ENCODE measurements at regions not wholly inside any gene's neighbourhood (a gene's known extent, or its start where the extent isn't known, plus 50 kb on each side); places are given as distances from the start of the nearest gene placed in this dataset.

DNA sequence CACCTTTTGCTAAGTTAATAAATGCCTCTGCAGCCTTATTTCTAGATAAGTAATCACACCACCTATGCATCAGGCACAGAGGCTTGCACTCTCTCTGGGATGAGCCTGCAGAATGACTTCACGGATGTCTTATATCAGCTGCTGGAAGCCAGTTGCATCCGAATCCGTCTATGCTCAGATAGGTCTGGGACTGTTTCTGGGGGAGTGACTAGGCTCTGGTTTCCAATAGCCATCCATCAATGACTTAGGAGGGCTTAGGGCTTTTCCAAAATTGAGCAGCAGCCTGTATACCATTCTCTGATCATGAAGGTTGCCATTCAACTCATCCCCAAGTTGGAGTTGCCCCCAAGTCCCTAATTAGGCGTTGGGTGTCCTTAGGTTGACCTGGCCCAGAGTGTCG is 113.3 kb upstream of the ERCC4 start:
- H3K27ac Mint-ChIP-seq, result no peak overlapping the region
- H3K27me3 Mint-ChIP-seq, result no peaks in the 10 kb centered on the region
- H3K4me3 Mint-ChIP-seq, result no peak overlapping the region
- no peaks in the 10 kb centered on the region for H3K4me1 Mint-ChIP-seq
- intact Hi-C loops (cut with micrococcal nuclease), result no loop called here
- H3K9me3 Mint-ChIP-seq, result no peaks in the 10 kb centered on the region
- no peak for DNase-seq
- H3K36me3 Mint-ChIP-seq (ENCODE audit: low read depth), result no peaks in the 10 kb centered on the region

DNA sequence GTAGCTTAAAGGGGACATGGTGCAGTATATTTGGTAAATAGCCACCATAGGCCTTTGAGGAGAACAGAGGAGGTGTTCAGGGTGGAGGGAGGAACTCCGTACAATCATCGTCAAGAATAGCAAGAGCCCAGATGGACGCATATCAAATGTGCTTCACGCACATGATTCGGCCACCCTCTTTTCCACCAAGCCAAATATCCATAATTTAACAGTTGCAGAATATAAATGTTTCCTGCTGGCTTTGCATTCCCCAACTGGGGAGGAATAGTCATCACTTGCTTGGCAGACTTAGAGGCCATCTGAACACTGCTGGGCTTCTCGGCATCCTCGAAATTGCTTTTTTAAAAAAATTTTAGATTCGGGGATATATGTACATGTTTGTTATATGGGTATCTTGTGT is 111.9 kb upstream of the ERCC4 start:
- intact Hi-C loops (cut with micrococcal nuclease), result no loop called here
- Mint-ChIP-seq H3K4me1 (no peaks in the 10 kb centered on the region), H3K27me3 (no peaks in the 10 kb centered on the region), H3K36me3 (ENCODE audit: low read depth) (no peaks in the 10 kb centered on the region), H3K9me3 (no peaks in the 10 kb centered on the region), H3K27ac (no peak overlapping the region), H3K4me3 (no peak overlapping the region)
- no peak for DNase-seq

DNA sequence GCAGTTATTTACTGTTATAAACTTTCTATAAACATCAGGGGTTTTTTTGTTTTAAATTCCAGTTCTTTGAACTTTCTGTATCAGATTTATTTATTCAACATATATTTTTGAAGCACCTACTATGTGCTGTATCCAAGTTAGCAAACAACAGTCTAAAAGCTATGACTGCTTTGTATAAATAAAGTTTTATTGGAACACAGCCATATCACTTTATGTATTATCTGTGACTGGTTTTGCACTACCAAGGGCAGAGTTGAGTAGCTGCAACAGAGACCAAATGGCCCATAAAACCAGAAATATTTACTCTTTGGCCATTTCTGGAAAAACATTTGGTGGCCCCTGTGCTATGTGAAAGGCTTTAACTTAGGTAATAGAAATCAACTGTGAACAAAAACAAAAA is 110.2 kb upstream of the ERCC4 start:
- Mint-ChIP-seq H3K27me3 (no peaks in the 10 kb centered on the region), H3K27ac (no peak overlapping the region), H3K4me1 (no peaks in the 10 kb centered on the region), H3K36me3 (ENCODE audit: low read depth) (no peaks in the 10 kb centered on the region), H3K9me3 (no peaks in the 10 kb centered on the region), H3K4me3 (no peak overlapping the region)
- no peak for DNase-seq
- intact Hi-C loops (cut with micrococcal nuclease), result no loop called here

DNA sequence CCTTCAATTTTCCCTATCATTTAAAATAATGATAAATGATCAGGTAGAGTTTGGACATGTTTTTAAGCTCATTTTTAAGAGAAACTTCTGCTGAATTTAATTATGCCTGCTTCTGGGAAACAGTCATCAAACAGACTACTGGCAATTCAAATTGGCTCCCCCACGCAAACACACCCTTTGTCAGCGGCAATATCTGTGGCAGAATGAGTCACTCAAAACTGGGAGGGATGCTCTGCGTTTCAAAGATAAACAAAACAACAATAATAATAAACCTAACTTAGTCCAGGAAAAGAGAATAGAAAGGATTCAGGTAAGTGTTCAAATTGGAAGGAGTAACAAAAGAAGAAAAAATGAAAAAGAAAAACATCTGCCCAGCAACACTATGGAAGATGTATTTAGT is 108.1 kb upstream of the ERCC4 start:
- no peaks in the 10 kb centered on the region for H3K27me3 Mint-ChIP-seq
- H3K27ac Mint-ChIP-seq, result no peak overlapping the region
- no peaks in the 10 kb centered on the region for H3K4me1 Mint-ChIP-seq
- no peak overlapping the region for H3K4me3 Mint-ChIP-seq
- H3K9me3 Mint-ChIP-seq, result peaks cover 2% of the 10 kb centered on the region
- no peaks in the 10 kb centered on the region for H3K36me3 Mint-ChIP-seq (ENCODE audit: low read depth)
- intact Hi-C loops (cut with micrococcal nuclease), result no loop called here
- DNase-seq, result no peak

DNA sequence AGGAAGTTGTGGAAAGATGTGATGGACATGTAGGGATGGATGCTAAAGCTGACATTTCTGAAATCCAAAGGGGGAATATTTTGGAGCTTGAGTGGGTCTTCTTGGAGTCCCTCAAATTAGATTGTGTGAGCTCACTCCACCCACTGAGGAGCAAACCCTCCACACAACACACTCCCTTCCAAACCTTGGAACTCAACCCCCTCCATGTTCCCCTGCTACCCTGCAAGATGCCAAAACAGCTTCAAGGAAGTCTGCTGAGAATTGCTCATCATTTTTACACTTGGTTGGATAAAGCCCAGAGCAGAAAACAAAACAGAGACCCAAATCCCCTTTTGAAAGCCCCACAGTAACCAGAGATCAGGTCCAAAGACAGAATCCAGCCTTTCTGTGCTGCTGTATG is 103.3 kb upstream of the ERCC4 start:
- H3K4me1 Mint-ChIP-seq, result no peaks in the 10 kb centered on the region
- H3K4me3 Mint-ChIP-seq, result no peak overlapping the region
- H3K36me3 Mint-ChIP-seq (ENCODE audit: low read depth), result no peaks in the 10 kb centered on the region
- DNase-seq, result no peak
- peaks cover 2% of the 10 kb centered on the region for H3K9me3 Mint-ChIP-seq
- H3K27ac Mint-ChIP-seq, result no peak overlapping the region
- intact Hi-C loops (cut with micrococcal nuclease), result no loop called here
- no peaks in the 10 kb centered on the region for H3K27me3 Mint-ChIP-seq

DNA sequence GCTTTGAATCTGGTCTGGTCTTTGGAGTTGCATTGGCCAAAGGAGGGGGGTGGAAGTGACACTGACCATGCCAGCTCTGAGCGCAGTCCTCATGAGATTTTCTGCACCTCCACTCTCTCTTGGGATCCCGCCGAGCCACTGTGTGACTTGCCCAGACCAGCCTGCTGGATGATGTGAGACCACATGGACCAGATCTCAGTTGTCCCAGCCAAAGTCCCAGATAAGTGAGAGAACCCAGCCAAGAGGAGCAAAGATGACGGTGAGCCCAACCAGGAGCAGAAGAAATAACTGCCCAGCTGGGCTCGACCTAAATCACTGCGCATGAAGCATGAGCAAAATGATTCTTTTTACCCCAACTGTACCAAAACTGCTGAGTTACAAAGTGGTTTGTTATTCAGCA is 96.5 kb upstream of the ERCC4 start:
- Mint-ChIP-seq H3K9me3 (no peaks in the 10 kb centered on the region), H3K27ac (no peak overlapping the region), H3K4me1 (no peaks in the 10 kb centered on the region), H3K4me3 (no peak overlapping the region), H3K36me3 (ENCODE audit: low read depth) (no peaks in the 10 kb centered on the region), H3K27me3 (no peaks in the 10 kb centered on the region)
- intact Hi-C loops (cut with micrococcal nuclease), result no loop called here
- no peak for DNase-seq

DNA sequence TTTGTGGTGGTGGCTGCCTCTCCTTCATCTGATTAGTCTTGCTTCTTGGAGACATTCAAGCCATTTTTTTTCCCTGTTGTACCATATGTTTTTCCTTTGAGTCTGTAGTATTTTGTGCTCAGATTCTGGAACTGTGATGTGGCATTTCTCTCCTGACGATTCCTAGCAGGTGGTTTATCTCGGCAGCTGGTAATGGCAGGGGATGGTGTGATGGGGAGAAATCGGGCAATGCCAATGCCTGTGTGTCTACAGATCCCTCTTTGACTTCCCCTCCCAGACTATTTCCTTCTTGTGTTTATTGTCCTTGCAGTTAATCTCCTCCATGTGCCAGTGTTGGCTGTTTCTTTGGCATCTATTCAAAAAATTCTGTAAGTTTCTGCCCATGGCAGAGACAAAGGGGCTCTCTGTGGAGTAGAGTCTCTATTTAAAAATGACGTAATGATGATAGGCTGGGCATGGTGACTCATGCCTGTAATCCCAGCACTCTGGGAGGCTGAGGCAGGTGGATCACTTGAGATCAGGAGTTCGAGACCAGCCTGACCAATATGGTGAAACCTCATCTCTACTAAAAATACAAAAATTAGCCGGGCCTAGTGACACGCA is 90.2 kb upstream of the ERCC4 start:
- Mint-ChIP-seq H3K27me3 (no peaks in the 10 kb centered on the region), H3K36me3 (ENCODE audit: low read depth) (no peaks in the 10 kb centered on the region), H3K4me3 (no peak overlapping the region), H3K4me1 (no peaks in the 10 kb centered on the region), H3K27ac (no peak overlapping the region), H3K9me3 (no peaks in the 10 kb centered on the region)
- intact Hi-C loops (cut with micrococcal nuclease), result no loop called here
- DNase-seq, result no peak

DNA sequence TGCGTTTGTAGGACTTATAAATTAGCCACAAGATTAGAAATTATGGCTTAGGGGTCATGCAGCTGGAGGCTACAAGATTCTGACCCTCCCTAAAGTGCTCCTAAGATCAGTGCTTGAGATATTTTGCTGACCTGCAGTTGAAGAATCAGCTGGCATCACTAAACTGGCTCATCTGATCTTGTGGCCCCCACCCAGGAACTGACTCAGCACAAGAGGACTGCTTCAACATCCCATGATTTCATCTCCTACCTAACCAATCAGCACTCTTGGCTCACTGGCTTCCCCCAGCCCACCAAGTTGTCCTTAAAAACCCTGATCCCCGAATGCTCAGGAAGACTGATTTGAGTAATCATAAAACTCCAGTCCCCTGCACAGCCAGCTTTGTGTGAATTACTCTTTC is 86.4 kb upstream of the ERCC4 start:
- H3K4me3 Mint-ChIP-seq, result no peak overlapping the region
- intact Hi-C loops (cut with micrococcal nuclease), result no loop called here
- H3K9me3 Mint-ChIP-seq, result no peaks in the 10 kb centered on the region
- DNase-seq, result no peak
- H3K4me1 Mint-ChIP-seq, result no peaks in the 10 kb centered on the region
- H3K27ac Mint-ChIP-seq, result no peak overlapping the region
- H3K36me3 Mint-ChIP-seq (ENCODE audit: low read depth), result no peaks in the 10 kb centered on the region
- H3K27me3 Mint-ChIP-seq, result no peaks in the 10 kb centered on the region

DNA sequence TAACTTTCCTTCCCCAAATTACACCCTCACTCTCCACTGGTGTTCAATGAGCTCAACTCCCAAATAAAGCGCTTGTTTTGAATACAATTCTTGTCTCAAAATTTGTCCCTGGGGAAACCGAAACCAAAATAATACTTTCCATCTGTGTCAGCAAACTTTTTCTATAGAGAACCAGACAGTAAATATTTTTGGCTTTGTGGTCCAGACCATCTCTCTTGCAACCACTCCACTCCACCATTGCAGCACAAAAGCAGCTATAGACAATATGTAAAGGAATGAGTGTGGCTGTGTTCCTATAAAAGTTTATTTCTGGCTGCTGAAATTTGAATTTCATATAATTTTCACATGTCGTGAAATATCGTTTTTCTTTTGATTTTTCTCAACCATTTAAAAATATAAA is 84.6 kb upstream of the ERCC4 start:
- H3K4me1 Mint-ChIP-seq, result no peaks in the 10 kb centered on the region
- no peak overlapping the region for H3K27ac Mint-ChIP-seq
- no peaks in the 10 kb centered on the region for H3K27me3 Mint-ChIP-seq
- no peaks in the 10 kb centered on the region for H3K9me3 Mint-ChIP-seq
- intact Hi-C loops (cut with micrococcal nuclease), result no loop called here
- no peaks in the 10 kb centered on the region for H3K36me3 Mint-ChIP-seq (ENCODE audit: low read depth)
- DNase-seq, result no peak
- H3K4me3 Mint-ChIP-seq, result no peak overlapping the region

DNA sequence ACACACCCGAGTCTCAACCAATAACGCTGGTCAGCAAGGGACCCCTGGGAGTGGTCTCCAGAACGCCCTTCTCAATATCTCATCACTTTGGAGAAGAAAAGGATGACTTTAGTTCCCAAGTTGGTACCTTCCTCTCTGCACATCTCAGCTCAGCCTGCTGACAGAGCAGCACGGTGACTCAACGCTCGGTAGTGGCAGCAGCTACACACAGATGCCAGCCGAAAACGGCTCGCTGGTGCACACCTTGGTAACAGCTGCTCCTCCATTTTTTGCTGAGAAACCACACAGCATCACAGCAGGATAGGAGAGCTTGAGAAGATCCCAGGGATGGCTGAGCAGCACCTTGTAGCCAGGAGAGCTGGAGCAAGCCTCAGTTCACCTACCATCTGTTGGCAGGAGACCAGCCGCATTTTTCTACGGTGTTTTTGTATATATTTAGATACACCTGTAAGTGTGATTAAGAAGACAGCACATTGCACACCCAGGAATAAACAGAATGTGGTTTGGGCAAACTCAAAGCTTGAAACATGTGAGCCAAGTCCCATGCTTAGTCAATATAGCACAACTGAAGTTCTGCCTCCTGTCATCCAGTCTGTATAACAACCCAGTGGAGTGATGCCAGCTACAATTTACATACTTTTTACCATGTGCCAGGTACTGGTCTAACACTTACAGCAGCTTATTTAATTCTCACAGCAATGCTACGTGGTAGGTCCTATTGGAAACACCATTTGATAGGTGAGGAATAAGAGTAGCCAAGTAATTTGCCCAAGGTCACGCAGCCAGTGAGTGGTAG is 83.8 kb upstream of the ERCC4 start:
- no peak overlapping the region for H3K4me3 Mint-ChIP-seq
- intact Hi-C loops (cut with micrococcal nuclease), result no loop called here
- no peaks in the 10 kb centered on the region for H3K9me3 Mint-ChIP-seq
- H3K27ac Mint-ChIP-seq, result no peak overlapping the region
- no peak for DNase-seq
- no peaks in the 10 kb centered on the region for H3K36me3 Mint-ChIP-seq (ENCODE audit: low read depth)
- no peaks in the 10 kb centered on the region for H3K27me3 Mint-ChIP-seq
- H3K4me1 Mint-ChIP-seq, result no peaks in the 10 kb centered on the region

DNA sequence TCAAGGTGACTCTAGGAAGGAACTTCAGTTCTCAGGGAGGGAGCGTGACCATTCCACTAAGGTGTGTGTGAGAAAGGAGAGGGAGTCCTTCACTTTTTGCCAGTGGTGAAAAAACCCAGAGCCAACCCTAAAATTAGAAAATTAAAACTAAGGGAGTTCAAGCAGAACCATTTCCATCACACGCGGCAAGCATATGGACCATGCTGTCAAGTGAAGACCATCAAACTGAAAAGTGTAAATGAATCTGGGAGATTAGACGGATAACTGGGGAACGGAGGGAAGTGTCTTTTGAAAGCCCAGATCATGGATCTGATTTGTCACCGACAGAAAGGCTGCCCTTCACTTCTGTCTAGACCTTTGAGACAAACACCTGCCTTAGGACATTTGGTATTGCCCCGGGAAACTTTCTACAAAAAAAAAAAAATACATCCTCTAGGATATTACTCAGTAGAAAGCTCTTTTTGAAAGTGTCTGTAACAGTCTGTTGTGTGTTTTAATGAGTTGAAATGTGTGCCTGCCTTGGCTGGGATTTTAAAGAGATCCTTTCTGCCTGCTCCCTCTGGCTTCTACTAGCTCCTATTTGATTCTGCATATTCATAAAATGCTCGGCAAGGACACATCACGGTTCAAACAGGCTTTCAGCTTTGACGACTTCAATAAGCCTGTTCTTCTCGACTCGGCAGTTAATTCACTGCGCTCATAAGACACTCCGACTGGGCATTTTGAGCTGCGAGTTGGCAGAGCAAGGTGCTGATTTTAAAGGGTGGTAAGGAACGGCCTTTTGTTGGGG is 81.4 kb upstream of the ERCC4 start:
- H3K9me3 Mint-ChIP-seq, result no peaks in the 10 kb centered on the region
- intact Hi-C loops (cut with micrococcal nuclease), result no loop called here

DNA sequence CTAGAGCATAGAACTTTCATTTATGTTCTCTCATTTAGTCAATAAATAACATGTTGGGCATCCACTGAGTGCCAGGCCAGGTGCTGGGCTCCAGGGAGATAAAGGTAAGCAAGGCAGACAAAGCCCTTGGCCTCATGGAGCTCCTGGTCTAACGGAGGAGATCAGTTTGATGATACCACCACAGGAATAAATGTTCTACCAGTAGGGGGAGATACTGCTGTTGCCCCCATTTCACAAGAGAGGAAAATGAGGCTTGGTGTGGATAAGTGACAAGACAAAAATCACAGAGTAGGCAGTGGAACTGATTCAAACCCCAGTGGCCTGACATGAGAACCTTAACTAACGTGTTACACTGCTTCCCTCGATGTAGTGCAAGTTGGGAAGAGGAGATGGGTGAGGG is 80.4 kb upstream of the ERCC4 start:
- Mint-ChIP-seq H3K27me3 (no peaks in the 10 kb centered on the region), H3K36me3 (ENCODE audit: low read depth) (no peaks in the 10 kb centered on the region), H3K4me3 (no peak overlapping the region), H3K4me1 (no peaks in the 10 kb centered on the region), H3K9me3 (no peaks in the 10 kb centered on the region), H3K27ac (no peak overlapping the region)
- DNase-seq, result no peak
- intact Hi-C loops (cut with micrococcal nuclease), result no loop called here

More for the DNA sequence above, 81.4 kb upstream of the ERCC4 start:
- no peak for DNase-seq
- Mint-ChIP-seq H3K4me1 (no peaks in the 10 kb centered on the region), H3K27ac (no peak overlapping the region), H3K4me3 (no peak overlapping the region), H3K36me3 (ENCODE audit: low read depth) (no peaks in the 10 kb centered on the region), H3K27me3 (no peaks in the 10 kb centered on the region)

DNA sequence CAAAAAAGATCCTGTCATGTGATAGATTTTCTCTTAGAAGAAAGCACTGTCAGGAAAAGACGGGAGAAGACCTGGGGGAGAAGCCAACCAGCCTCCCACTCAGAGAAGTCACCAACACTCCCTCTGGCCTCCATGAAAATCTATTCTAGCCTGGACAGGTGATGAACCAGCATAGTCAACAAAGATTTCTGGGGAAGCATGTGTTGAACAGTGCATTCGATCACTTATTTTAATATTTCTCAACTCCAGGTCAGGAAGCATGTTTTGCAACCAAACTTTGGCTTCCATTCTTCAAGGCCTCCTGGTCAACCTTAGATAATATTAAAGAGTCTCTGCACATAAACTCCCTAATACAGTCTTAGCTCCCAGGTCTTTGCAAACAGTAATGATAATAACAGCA is 74.7 kb upstream of the ERCC4 start:
- no peak for DNase-seq
- no peaks in the 10 kb centered on the region for H3K4me1 Mint-ChIP-seq
- peaks cover 3% of the 10 kb centered on the region for H3K9me3 Mint-ChIP-seq
- no peak overlapping the region for H3K4me3 Mint-ChIP-seq
- H3K36me3 Mint-ChIP-seq (ENCODE audit: low read depth), result no peaks in the 10 kb centered on the region
- no peaks in the 10 kb centered on the region for H3K27me3 Mint-ChIP-seq
- intact Hi-C loops (cut with micrococcal nuclease), result no loop called here
- H3K27ac Mint-ChIP-seq, result no peak overlapping the region

DNA sequence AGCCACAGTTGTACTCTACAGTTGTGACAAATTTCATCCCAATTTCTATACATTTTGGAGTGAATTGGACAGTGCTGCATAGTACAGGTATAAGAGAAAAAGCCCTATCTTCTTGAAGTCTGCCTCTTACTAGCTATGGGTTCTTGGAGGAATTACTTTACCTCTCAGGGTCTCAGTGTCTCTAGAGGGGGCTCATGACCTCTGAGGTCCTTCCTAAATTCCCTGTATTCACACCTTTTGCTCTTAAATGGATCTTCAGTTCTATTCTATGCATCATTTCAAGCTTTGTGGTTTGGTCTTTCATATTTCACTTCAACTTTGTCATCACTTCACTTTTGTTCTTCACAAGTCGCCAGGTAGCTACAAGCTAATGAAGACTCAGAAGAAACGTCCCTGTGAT is 71.2 kb upstream of the ERCC4 start:
- H3K27me3 Mint-ChIP-seq, result no peaks in the 10 kb centered on the region
- H3K9me3 Mint-ChIP-seq, result peaks cover 7% of the 10 kb centered on the region
- intact Hi-C loops (cut with micrococcal nuclease), result no loop called here
- H3K4me3 Mint-ChIP-seq, result no peak overlapping the region
- no peaks in the 10 kb centered on the region for H3K4me1 Mint-ChIP-seq
- no peaks in the 10 kb centered on the region for H3K36me3 Mint-ChIP-seq (ENCODE audit: low read depth)
- H3K27ac Mint-ChIP-seq, result no peak overlapping the region
- DNase-seq, result no peak
